ENCODE measurements at regions not wholly inside any gene's neighbourhood (a gene's known extent, or its start where the extent isn't known, plus 50 kb on each side); places are given as distances from the start of the nearest gene placed in this dataset.

DNA sequence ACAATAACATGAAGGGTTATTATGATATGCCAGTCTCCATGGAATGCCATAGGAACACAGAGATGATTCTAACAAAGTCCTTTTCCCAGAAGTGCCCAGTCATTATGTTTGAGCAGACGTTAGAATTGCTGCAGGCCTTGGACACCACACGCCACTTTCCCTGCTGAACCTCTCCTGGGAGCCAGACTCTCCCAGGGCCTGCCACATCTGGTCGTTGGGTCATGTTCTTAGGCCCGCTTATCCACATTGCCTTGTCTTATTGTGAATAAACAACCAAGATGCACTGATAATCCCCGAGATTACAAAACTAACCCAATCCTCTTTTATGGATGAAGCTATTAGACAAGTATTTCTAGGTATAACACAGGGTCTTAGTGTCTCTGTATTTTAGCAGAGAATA, 276.5 kb upstream of the CITED2 start:
- Histone ChIP-seq H3K36me3 (ENCODE audit: control insufficient read depth, insufficient read depth, low read length) (no peaks in the 10 kb centered on the region), H3K4me3 (ENCODE audit: low read depth, low read length) (no peak overlapping the region), H3K27me3 (ENCODE audit: control insufficient read depth, insufficient read depth, low read length) (no peaks in the 10 kb centered on the region)
- FAIRE-seq: no peak
- no peak for DNase-seq (ENCODE audit: low read depth)
- no peak for TF ChIP-seq CTCF (IDR thresholded peaks at IDR 0.05; ENCODE audit: insufficient read depth, low read length, severe bottlenecking)

DNA sequence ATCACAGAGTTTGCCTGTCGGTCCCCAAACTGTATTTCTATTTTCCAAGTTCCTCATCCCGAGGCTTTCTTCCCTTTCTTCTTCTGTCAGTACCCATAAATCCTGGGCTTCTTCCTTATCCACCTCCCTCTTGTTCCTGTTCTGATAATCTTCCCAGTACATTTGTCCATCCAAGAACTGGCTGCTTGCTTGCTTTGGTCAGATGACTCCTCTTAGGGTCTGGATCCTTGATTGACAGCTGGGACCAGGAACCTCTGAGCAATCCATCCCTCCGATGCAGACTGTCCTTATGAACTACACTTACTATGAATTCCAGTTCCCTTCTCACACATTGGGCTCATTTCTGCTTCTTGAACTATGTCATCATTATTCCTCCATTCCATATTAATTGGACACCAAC, 275.3 kb upstream of the CITED2 start:
- no peaks in the 10 kb centered on the region for H3K27me3 ChIP-seq (ENCODE audit: control insufficient read depth, insufficient read depth, low read length)

GRCh38 chr6:139649128-139649527, 274.7 kb upstream of the CITED2 start:
- Histone ChIP-seq H3K36me3 (ENCODE audit: control insufficient read depth, insufficient read depth, low read length) (no peaks in the 10 kb centered on the region), H3K4me3 (ENCODE audit: low read depth, low read length) (no peak overlapping the region), H3K27me3 (ENCODE audit: control insufficient read depth, insufficient read depth, low read length) (no peaks in the 10 kb centered on the region)
- TF ChIP-seq CTCF (IDR thresholded peaks at IDR 0.05; ENCODE audit: insufficient read depth, low read length, severe bottlenecking): no peak
- FAIRE-seq (no peak), DNase-seq (ENCODE audit: low read depth) (no peak)

More for the DNA sequence above, 275.3 kb upstream of the CITED2 start:
- DNase-seq (ENCODE audit: low read depth) (no peak), FAIRE-seq (no peak)
- H3K4me3 ChIP-seq (ENCODE audit: low read depth, low read length): no peak overlapping the region
- TF ChIP-seq CTCF (IDR thresholded peaks at IDR 0.05; ENCODE audit: insufficient read depth, low read length, severe bottlenecking): no peak
- H3K36me3 ChIP-seq (ENCODE audit: control insufficient read depth, insufficient read depth, low read length): no peaks in the 10 kb centered on the region

DNA sequence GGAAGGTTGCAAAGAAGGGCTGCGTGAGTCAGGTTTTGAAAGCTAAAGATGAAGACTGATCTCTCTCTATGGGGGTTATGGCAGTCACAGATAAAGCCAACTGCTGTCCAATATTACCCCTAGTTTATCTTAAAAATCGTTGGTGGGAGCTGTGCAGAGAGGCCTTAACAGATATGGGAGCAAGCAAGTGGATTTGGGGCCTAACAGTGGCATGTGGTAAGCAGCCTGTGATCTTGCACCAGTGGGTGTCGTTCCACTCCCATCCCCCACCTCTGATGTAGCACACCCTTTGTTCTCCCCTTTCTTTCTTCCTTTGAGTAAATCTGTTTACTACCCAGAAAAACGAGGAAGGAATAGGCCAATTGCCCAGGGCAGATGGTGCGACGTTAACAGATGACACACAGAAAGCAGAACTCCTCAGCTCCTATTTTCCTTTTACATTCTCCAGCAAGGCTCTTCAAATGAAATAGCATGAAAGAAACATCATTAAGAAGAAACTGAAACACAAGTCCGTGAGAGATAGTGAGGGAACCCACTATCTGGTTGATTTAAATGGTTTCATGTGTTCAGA, 274.1 kb upstream of the CITED2 start:
- FAIRE-seq: no peak
- TF ChIP-seq CTCF (IDR thresholded peaks at IDR 0.05; ENCODE audit: insufficient read depth, low read length, severe bottlenecking): no peak
- Histone ChIP-seq H3K27me3 (ENCODE audit: control insufficient read depth, insufficient read depth, low read length) (no peaks in the 10 kb centered on the region), H3K36me3 (ENCODE audit: control insufficient read depth, insufficient read depth, low read length) (no peaks in the 10 kb centered on the region), H3K4me3 (ENCODE audit: low read depth, low read length) (no peak overlapping the region)
- no peak for DNase-seq (ENCODE audit: low read depth)

- DNase-seq (ENCODE audit: low read depth) (no peak), FAIRE-seq (no peak)
- TF ChIP-seq CTCF (IDR thresholded peaks at IDR 0.05; ENCODE audit: insufficient read depth, low read length, severe bottlenecking): no peak
- no peaks in the 10 kb centered on the region for H3K27me3 ChIP-seq (ENCODE audit: control insufficient read depth, insufficient read depth, low read length)
- H3K36me3 ChIP-seq (ENCODE audit: control insufficient read depth, insufficient read depth, low read length): no peaks in the 10 kb centered on the region
- H3K4me3 ChIP-seq (ENCODE audit: low read depth, low read length): no peak overlapping the region
These were observed 273.4 kb upstream of the CITED2 start for GRCh38 chr6:139647841-139648240.

- no peaks in the 10 kb centered on the region for H3K36me3 ChIP-seq (ENCODE audit: control insufficient read depth, insufficient read depth, low read length)
- FAIRE-seq (no peak), DNase-seq (ENCODE audit: low read depth) (no peak)
- no peak overlapping the region for H3K4me3 ChIP-seq (ENCODE audit: low read depth, low read length)
- no peak for TF ChIP-seq CTCF (IDR thresholded peaks at IDR 0.05; ENCODE audit: insufficient read depth, low read length, severe bottlenecking)
- no peaks in the 10 kb centered on the region for H3K27me3 ChIP-seq (ENCODE audit: control insufficient read depth, insufficient read depth, low read length)
These were observed 272.6 kb upstream of the CITED2 start for GRCh38 chr6:139647016-139647415.

Measured in bronchial epithelial cell (primary cell).